MM.1S (cell line): ENCODE measurements at regions not wholly inside any gene's neighbourhood (a gene's known extent, or its start where the extent isn't known, plus 50 kb on each side); places are given as distances from the start of the nearest gene placed in this dataset.

Source experiments
- DNase-seq: peaks from one replicate; pipeline ENCODE4 v3.0.0-alpha.2; 2015
- H2AFZ ChIP-seq: fragments of 300-600 bp; sonication (generic); 2 replicates; pipeline ENCODE4 v1.6.0; 2016; ENCODE audit warnings: antibody characterized with exemption, low read length
- H3F3A ChIP-seq: fragments of 300-600 bp; sonication (generic); 2 replicates; pipeline ENCODE4 v1.6.1; 2016; ENCODE audit warnings: mild to moderate bottlenecking, antibody characterized with exemption, low read length, moderate library complexity, mixed read lengths; ENCODE audit not compliant: insufficient read depth
- H3K27ac ChIP-seq: fragments of 300-600 bp; sonication (generic); 2 replicates; pipeline ENCODE4 v1.5.1; 2016; ENCODE audit warnings: mild to moderate bottlenecking, low read length
- H3K27me3 ChIP-seq: fragments of 300-600 bp; sonication (generic); replicated peaks from 2 replicates; pipeline ENCODE4 v1.6.0; 2016; ENCODE audit warnings: low read length; ENCODE audit not compliant: insufficient read depth
- H3K36me3 ChIP-seq: fragments of 300-600 bp; sonication (generic); replicated peaks from 2 replicates; pipeline ENCODE4 v1.6.1; 2016; ENCODE audit warnings: mild to moderate bottlenecking, low read length, mixed read lengths; ENCODE audit not compliant: insufficient read depth
- H3K4me1 ChIP-seq: fragments of 300-600 bp; sonication (generic); 2 replicates; pipeline ENCODE4 v1.6.1; 2016; ENCODE audit warnings: low read length, mixed read lengths
- H3K4me2 ChIP-seq: fragments of 300-600 bp; sonication (generic); 2 replicates; pipeline ENCODE4 v1.6.0; 2016; ENCODE audit warnings: low read depth, low read length
- H3K4me3 ChIP-seq: fragments of 300-600 bp; sonication (generic); 2 replicates; pipeline ENCODE4 v1.5.1; 2016; ENCODE audit warnings: low read length, mixed read lengths
- H3K79me2 ChIP-seq: fragments of 300-600 bp; sonication (generic); 2 replicates; pipeline ENCODE4 v1.6.1; 2016; ENCODE audit warnings: mixed run types, low read length, mixed read lengths
- H3K9ac ChIP-seq: fragments of 300-600 bp; sonication (generic); 2 replicates; pipeline ENCODE4 v1.6.1; 2016; ENCODE audit warnings: low read length, mixed read lengths
- H3K9me2 ChIP-seq: fragments of 300-600 bp; sonication (generic); replicated peaks from 2 replicates; pipeline ENCODE4 v1.6.1; 2016; ENCODE audit warnings: mild to moderate bottlenecking, low read length, mixed read lengths; ENCODE audit not compliant: insufficient read depth
- H3K9me3 ChIP-seq: fragments of 300-600 bp; sonication (generic); replicated peaks from 2 replicates; pipeline ENCODE4 v1.6.1; 2016; ENCODE audit warnings: mild to moderate bottlenecking, low read length, mixed read lengths; ENCODE audit not compliant: insufficient read depth
- H4K20me1 ChIP-seq: fragments of 300-600 bp; sonication (generic); 2 replicates; pipeline ENCODE4 v1.6.1; 2016; ENCODE audit warnings: mild to moderate bottlenecking, low read length, moderate library complexity, mixed read lengths; ENCODE audit not compliant: insufficient read depth
- EZH2 ChIP-seq: fragments of 300-600 bp; sonication (generic); optimal IDR thresholded peaks from 2 replicates; pipeline ENCODE3; 2017; ENCODE audit warnings: low read depth, mild to moderate bottlenecking, antibody characterized with exemption, low read length, mixed read lengths
- EZH2phosphoT487 ChIP-seq: fragments of 300-600 bp; sonication (generic); IDR thresholded peaks from 2 replicates; pipeline ENCODE4 v1.6.1; 2018; ENCODE audit warnings: antibody characterized with exemption, low read length
- TF ChIP-seq, protein P1 (sequence below): fragments of 300-600 bp; sonication (generic); IDR thresholded peaks from 2 replicates; pipeline ENCODE4 v1.5.1; 2016; ENCODE audit warnings: antibody characterized with exemption, low read length, mixed read lengths

DNA sequence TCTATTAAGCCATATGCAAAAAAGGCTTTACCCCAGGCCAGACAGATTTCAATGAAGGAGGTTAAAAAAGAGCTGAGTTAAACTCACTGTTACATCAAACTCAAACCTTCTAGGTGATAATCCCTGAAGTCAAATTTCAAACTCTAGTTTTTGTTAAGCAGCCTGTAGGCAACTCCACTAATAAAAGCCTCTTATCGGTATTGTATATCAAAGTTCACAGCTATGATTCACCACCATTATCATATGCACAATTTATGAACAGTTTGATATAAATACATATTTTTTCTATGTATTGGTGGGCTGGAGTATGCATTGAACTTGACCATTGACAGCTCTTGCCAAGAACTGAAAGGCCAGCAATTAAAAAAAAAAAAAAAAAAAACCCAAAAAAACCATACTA is 308.2 kb downstream of the BTBD3 start:
- Histone ChIP-seq H3K4me1 (no peaks in the 10 kb centered on the region), H3K9ac (no peak overlapping the region), H4K20me1 (no peaks in the 10 kb centered on the region), H2AFZ (no peak overlapping the region), H3K27ac (no peak overlapping the region), H3K4me3 (no peak overlapping the region), H3K9me2 (no peaks in the 10 kb centered on the region), H3K36me3 (no peaks in the 10 kb centered on the region), H3K9me3 (no peaks in the 10 kb centered on the region), H3K79me2 (no peaks in the 10 kb centered on the region), H3K27me3 (no peaks in the 10 kb centered on the region), H3F3A (no peaks in the 10 kb centered on the region), H3K4me2 (no peak overlapping the region)
- DNase-seq, result no peak
- TF ChIP-seq EZH2phosphoT487, result no peak
- TF ChIP-seq, protein P1, sequence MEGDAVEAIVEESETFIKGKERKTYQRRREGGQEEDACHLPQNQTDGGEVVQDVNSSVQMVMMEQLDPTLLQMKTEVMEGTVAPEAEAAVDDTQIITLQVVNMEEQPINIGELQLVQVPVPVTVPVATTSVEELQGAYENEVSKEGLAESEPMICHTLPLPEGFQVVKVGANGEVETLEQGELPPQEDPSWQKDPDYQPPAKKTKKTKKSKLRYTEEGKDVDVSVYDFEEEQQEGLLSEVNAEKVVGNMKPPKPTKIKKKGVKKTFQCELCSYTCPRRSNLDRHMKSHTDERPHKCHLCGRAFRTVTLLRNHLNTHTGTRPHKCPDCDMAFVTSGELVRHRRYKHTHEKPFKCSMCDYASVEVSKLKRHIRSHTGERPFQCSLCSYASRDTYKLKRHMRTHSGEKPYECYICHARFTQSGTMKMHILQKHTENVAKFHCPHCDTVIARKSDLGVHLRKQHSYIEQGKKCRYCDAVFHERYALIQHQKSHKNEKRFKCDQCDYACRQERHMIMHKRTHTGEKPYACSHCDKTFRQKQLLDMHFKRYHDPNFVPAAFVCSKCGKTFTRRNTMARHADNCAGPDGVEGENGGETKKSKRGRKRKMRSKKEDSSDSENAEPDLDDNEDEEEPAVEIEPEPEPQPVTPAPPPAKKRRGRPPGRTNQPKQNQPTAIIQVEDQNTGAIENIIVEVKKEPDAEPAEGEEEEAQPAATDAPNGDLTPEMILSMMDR, result no peak
- TF ChIP-seq EZH2, result no peak

DNA sequence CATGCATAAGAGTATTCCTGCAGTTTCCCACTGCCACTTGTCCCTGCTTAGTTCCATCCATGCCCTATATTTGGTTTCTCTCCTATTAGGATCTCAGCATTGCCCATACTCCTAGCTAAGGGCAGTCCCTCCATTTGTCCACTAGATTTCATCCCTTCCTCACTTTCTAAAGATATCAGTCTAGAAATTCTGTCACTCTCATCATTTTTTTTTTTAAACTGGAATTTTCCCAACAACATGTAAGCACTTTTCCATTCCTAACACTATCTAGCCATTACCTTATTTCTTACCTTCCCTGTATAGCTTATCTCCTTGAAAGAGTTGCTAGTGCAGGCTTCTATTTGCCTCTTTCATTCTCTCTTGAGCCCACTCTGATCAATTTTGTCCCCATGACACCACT is 312.2 kb downstream of the BTBD3 start:
- Histone ChIP-seq H4K20me1 (no peaks in the 10 kb centered on the region), H3K4me3 (no peak overlapping the region), H3F3A (no peaks in the 10 kb centered on the region), H3K4me1 (no peaks in the 10 kb centered on the region), H3K9ac (no peak overlapping the region), H3K36me3 (no peaks in the 10 kb centered on the region), H3K4me2 (no peak overlapping the region), H3K27ac (no peak overlapping the region), H3K9me3 (no peaks in the 10 kb centered on the region), H3K27me3 (no peaks in the 10 kb centered on the region), H3K79me2 (no peaks in the 10 kb centered on the region), H3K9me2 (no peaks in the 10 kb centered on the region), H2AFZ (no peak overlapping the region)
- DNase-seq, result no peak
- no peak for TF ChIP-seq EZH2
- TF ChIP-seq, protein P1, result no peak
- TF ChIP-seq EZH2phosphoT487, result no peak

DNA sequence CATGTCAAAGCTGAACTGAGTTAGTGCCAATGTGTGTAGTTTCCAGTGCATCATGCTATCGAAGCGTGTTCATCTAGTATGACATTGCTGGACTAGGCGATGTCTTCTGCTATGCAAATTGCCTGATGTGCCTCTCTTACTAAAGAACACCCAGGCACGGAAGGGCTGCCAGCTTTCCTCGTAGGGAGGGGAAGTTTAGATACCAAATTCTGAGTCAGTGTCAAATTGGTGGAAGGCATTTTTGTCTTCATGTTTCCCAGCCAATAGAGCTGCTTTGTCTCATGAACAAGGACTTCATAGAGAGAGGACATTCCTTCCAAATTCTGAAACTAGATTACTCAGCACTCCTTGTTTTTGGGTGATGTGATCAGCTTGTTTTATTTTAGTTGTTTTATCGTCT is 320.1 kb downstream of the BTBD3 start:
- H3K4me2 ChIP-seq, result peak overlapping the region; percentile 48

DNA sequence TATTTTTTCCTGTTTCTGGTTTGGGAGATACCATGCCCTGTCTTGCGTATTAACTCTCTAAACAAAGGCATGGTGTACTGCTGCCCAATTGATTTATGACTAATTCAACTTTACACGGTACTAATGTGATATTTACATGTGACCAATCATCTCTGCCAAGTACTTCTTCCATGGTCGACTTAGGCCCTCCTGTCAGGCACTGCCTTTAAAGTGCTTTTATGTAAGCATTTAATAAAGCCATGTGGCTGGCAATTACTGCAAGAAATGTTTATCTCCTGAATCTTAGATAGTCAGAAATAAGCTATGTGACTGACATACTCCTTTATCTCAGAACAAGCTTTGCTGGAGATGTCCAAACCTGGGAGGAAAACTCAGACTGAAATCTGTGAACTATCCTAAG is 323.4 kb downstream of the BTBD3 start:
- Histone ChIP-seq H4K20me1 (no peaks in the 10 kb centered on the region), H3K27ac (no peak overlapping the region), H3K9ac (no peak overlapping the region), H3K4me2 (no peak overlapping the region), H3K9me2 (no peaks in the 10 kb centered on the region), H3K36me3 (no peaks in the 10 kb centered on the region), H3K79me2 (no peaks in the 10 kb centered on the region), H3K4me3 (no peak overlapping the region), H3K4me1 (peaks cover 26% of the 10 kb centered on the region), H3K27me3 (no peaks in the 10 kb centered on the region), H2AFZ (no peak overlapping the region), H3K9me3 (no peaks in the 10 kb centered on the region), H3F3A (0 out of 2 replicates have a peak, but pooled peaks cover 6% of the 10 kb centered on the region)
- no peak for DNase-seq
- TF ChIP-seq, protein P1, result no peak
- TF ChIP-seq EZH2phosphoT487 (no peak), EZH2 (no peak)

More for the DNA sequence above, 320.1 kb downstream of the BTBD3 start:
- no peaks in the 10 kb centered on the region for H3K9me3 ChIP-seq
- H2AFZ ChIP-seq, result peak overlapping the region; percentile 17; the same call in 1 of the 2 replicates
- H3F3A ChIP-seq, result 0 out of 2 replicates have a peak, but pooled peaks cover 6% of the 10 kb centered on the region
- H3K9ac ChIP-seq, result no peak overlapping the region
- no peak overlapping the region for H3K4me3 ChIP-seq
- H3K36me3 ChIP-seq, result no peaks in the 10 kb centered on the region
- TF ChIP-seq EZH2, result no peak
- peak overlapping the region; percentile 12; the same call in 1 of the 2 replicates for H3K27ac ChIP-seq
- DNase-seq, result peak; percentile 14
- peaks cover 17% of the 10 kb centered on the region for H3K4me1 ChIP-seq
- no peaks in the 10 kb centered on the region for H3K79me2 ChIP-seq
- no peaks in the 10 kb centered on the region for H4K20me1 ChIP-seq
- no peaks in the 10 kb centered on the region for H3K27me3 ChIP-seq
- H3K9me2 ChIP-seq, result no peaks in the 10 kb centered on the region
